ENCODE measurements at regions not wholly inside any gene's neighbourhood (a gene's known extent, or its start where the extent isn't known, plus 50 kb on each side); places are given as distances from the start of the nearest gene placed in this dataset.

DNA sequence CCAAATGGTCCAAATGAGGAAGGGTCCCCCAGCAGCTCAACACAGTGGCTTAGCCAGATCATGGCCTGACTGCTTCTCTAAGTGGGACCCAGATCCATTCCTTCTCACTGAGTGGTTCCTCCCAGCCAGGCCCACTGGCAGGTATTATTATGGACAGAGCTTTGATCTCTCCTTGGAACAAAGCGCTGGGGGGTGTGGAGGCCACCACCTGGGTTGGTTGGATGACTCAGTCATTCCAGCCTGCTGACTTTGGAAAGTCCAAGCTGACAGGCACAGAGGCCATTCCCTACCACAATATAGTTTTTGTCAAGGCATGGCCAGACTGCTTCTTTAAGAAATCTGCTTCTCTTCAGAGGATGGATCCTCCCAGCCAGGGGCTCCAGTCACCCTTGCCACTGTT lies 341.1 kb downstream of the BTG1 start:
- no peak for DNase-seq (ENCODE audit: low read depth in 1 of 2, low spot score in 1 of 2)
- no peak for TF ChIP-seq GABPA (IDR thresholded peaks at IDR 0.05; ENCODE audit: low read depth)
- TF ChIP-seq POLR2AphosphoS5 (IDR thresholded peaks at IDR 0.05; ENCODE audit: low read depth) = no peak
- TF ChIP-seq, protein P1, sequence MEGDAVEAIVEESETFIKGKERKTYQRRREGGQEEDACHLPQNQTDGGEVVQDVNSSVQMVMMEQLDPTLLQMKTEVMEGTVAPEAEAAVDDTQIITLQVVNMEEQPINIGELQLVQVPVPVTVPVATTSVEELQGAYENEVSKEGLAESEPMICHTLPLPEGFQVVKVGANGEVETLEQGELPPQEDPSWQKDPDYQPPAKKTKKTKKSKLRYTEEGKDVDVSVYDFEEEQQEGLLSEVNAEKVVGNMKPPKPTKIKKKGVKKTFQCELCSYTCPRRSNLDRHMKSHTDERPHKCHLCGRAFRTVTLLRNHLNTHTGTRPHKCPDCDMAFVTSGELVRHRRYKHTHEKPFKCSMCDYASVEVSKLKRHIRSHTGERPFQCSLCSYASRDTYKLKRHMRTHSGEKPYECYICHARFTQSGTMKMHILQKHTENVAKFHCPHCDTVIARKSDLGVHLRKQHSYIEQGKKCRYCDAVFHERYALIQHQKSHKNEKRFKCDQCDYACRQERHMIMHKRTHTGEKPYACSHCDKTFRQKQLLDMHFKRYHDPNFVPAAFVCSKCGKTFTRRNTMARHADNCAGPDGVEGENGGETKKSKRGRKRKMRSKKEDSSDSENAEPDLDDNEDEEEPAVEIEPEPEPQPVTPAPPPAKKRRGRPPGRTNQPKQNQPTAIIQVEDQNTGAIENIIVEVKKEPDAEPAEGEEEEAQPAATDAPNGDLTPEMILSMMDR (IDR thresholded peaks at IDR 0.05; ENCODE audit: insufficient read depth, low read length) = no peak
- TF ChIP-seq, protein P2, sequence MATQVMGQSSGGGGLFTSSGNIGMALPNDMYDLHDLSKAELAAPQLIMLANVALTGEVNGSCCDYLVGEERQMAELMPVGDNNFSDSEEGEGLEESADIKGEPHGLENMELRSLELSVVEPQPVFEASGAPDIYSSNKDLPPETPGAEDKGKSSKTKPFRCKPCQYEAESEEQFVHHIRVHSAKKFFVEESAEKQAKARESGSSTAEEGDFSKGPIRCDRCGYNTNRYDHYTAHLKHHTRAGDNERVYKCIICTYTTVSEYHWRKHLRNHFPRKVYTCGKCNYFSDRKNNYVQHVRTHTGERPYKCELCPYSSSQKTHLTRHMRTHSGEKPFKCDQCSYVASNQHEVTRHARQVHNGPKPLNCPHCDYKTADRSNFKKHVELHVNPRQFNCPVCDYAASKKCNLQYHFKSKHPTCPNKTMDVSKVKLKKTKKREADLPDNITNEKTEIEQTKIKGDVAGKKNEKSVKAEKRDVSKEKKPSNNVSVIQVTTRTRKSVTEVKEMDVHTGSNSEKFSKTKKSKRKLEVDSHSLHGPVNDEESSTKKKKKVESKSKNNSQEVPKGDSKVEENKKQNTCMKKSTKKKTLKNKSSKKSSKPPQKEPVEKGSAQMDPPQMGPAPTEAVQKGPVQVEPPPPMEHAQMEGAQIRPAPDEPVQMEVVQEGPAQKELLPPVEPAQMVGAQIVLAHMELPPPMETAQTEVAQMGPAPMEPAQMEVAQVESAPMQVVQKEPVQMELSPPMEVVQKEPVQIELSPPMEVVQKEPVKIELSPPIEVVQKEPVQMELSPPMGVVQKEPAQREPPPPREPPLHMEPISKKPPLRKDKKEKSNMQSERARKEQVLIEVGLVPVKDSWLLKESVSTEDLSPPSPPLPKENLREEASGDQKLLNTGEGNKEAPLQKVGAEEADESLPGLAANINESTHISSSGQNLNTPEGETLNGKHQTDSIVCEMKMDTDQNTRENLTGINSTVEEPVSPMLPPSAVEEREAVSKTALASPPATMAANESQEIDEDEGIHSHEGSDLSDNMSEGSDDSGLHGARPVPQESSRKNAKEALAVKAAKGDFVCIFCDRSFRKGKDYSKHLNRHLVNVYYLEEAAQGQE (IDR thresholded peaks at IDR 0.05; ENCODE audit: insufficient replicate concordance, low read depth) = no peak
- no peak for TF ChIP-seq SPI1 (IDR thresholded peaks at IDR 0.05; ENCODE audit: borderline replicate concordance, low read depth)
- no peaks in the 10 kb centered on the region for H3K27me3 ChIP-seq (ENCODE audit: insufficient read depth, poor library complexity, severe bottlenecking)
- no peak overlapping the region for H3K4me3 ChIP-seq (replicated peaks; ENCODE audit: insufficient read depth, low read length)
- no peak overlapping the region for H3K27ac ChIP-seq (replicated peaks)

DNA sequence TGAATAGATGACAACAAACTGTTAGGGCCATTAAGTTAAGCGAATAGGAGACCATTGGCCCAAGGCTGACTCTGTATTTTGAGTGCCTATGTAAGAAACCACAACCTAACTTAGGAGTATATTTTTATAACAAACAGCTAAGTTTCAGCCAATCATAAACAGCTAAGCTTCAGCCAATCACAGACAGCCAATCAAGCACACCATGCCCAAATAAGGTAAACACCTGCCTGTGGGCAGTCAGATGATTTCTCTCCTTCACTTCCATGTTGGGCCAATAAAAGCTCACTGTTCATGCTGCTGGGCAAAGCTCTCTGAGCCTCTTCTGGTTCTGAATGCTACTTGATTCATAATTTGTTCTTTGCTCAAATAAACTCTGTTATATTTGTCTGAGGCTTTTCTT lies 344.6 kb downstream of the BTG1 start:
- Histone ChIP-seq H3K4me3 (replicated peaks; ENCODE audit: insufficient read depth, low read length) (no peak overlapping the region), H3K27me3 (ENCODE audit: insufficient read depth, poor library complexity, severe bottlenecking) (no peaks in the 10 kb centered on the region), H3K27ac (replicated peaks) (no peak overlapping the region)
- no peak for DNase-seq (ENCODE audit: low read depth in 1 of 2, low spot score in 1 of 2)
- TF ChIP-seq POLR2AphosphoS5 (IDR thresholded peaks at IDR 0.05; ENCODE audit: low read depth) = no peak
- TF ChIP-seq, protein P2 (IDR thresholded peaks at IDR 0.05; ENCODE audit: insufficient replicate concordance, low read depth) = no peak
- TF ChIP-seq, protein P1 (IDR thresholded peaks at IDR 0.05; ENCODE audit: insufficient read depth, low read length) = no peak
- TF ChIP-seq GABPA (IDR thresholded peaks at IDR 0.05; ENCODE audit: low read depth) = no peak
- TF ChIP-seq SPI1 (IDR thresholded peaks at IDR 0.05; ENCODE audit: borderline replicate concordance, low read depth) = no peak

DNA sequence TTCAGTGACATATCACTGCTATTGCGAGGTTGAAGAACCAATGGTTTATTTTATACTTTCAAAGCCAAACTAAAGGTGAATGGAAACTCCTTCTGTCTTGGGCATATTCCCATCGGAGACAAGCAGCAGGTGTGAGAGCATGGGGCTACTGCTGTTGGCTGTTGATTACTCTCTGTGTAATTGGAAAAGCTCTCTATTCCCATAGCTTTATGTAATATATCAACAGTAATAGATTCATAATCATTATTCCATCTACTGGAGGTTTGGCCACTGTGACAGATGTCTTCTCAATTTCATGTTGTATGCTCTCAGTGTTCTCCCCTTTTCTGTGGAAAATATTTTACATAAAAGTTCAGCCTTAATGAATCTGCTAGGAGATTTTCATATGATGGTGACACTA lies 352.0 kb downstream of the BTG1 start:
- TF ChIP-seq POLR2AphosphoS5 (IDR thresholded peaks at IDR 0.05; ENCODE audit: low read depth) (no peak), GABPA (IDR thresholded peaks at IDR 0.05; ENCODE audit: low read depth) (no peak), SPI1 (IDR thresholded peaks at IDR 0.05; ENCODE audit: borderline replicate concordance, low read depth) (no peak)
- TF ChIP-seq, protein P2 (IDR thresholded peaks at IDR 0.05; ENCODE audit: insufficient replicate concordance, low read depth) = no peak
- TF ChIP-seq, protein P1 (IDR thresholded peaks at IDR 0.05; ENCODE audit: insufficient read depth, low read length) = no peak
- Histone ChIP-seq H3K27ac (replicated peaks) (no peak overlapping the region), H3K27me3 (ENCODE audit: insufficient read depth, poor library complexity, severe bottlenecking) (no peaks in the 10 kb centered on the region), H3K4me3 (replicated peaks; ENCODE audit: insufficient read depth, low read length) (no peak overlapping the region)
- DNase-seq (ENCODE audit: low read depth in 1 of 2, low spot score in 1 of 2) = no peak
